Astrocyte (in vitro differentiated cells and primary cell): ENCODE measurements at regions not wholly inside any gene's neighbourhood (a gene's known extent, or its start where the extent isn't known, plus 50 kb on each side); places are given as distances from the start of the nearest gene placed in this dataset.

Experiments used
- DNase-seq: peaks from one replicate; pipeline ENCODE4 v3.0.0-alpha.2; 2010; ENCODE audit warnings: low read depth
- FAIRE-seq: peaks from 2 replicates; lab custom pipeline; 2011; peaks lifted over from hg19 to GRCh38; lab: Jason Lieb, UNC
- H2AFZ ChIP-seq: 2 replicates; pipeline ENCODE4 v1.6.0; 2012; ENCODE audit warnings: low read depth, low read length, inconsistent platforms
- H3K27ac ChIP-seq: 2 replicates; pipeline ENCODE4 v1.5.1; 2011; ENCODE audit warnings: low read depth, low read length, inconsistent platforms
- H3K27me3 ChIP-seq: 2 replicates; pipeline ENCODE4 v1.6.0; 2011; ENCODE audit warnings: low read length, inconsistent platforms; ENCODE audit not compliant: insufficient read depth
- H3K36me3 ChIP-seq: 2 replicates; pipeline ENCODE4 v1.5.1; 2011; ENCODE audit warnings: low read length, inconsistent platforms; ENCODE audit not compliant: insufficient read depth
- H3K4me1 ChIP-seq: 2 replicates; pipeline ENCODE4 v1.5.1; 2011; ENCODE audit warnings: low read length, inconsistent platforms; ENCODE audit not compliant: insufficient read depth
- H3K4me2 ChIP-seq: 2 replicates; pipeline ENCODE4 v1.6.0; 2012; ENCODE audit warnings: low read length, inconsistent platforms
- H3K4me3 ChIP-seq: 2 replicates; pipeline ENCODE4 v1.5.1; 2011; ENCODE audit warnings: low read depth, mild to moderate bottlenecking, low read length, inconsistent platforms; ENCODE audit not compliant: insufficient read depth
- H3K79me2 ChIP-seq: 2 replicates; pipeline ENCODE4 v1.6.0; 2012; ENCODE audit warnings: mild to moderate bottlenecking, low read length, inconsistent platforms; ENCODE audit not compliant: insufficient read depth
- H3K9ac ChIP-seq: 2 replicates; pipeline ENCODE4 v1.6.0; 2012; ENCODE audit warnings: mild to moderate bottlenecking, low read length, inconsistent platforms
- H3K9me3 ChIP-seq: 2 replicates; pipeline ENCODE4 v1.5.1; 2012; ENCODE audit warnings: low read depth, mild to moderate bottlenecking, low read length, inconsistent platforms; ENCODE audit not compliant: insufficient read depth
- H4K20me1 ChIP-seq: 2 replicates; pipeline ENCODE4 v1.6.0; 2012; ENCODE audit warnings: low read length, inconsistent platforms; ENCODE audit not compliant: insufficient read depth
- H3K27ac Mint-ChIP-seq: one replicate; pipeline ENCODE4 v1.8.0; 2021; ENCODE audit warnings: mild to moderate bottlenecking, mixed read lengths; ENCODE audit not compliant: unreplicated experiment
- H3K27me3 Mint-ChIP-seq: one replicate; pipeline ENCODE4 v1.8.0; 2021; ENCODE audit warnings: low read depth, mixed read lengths; ENCODE audit not compliant: unreplicated experiment
- H3K36me3 Mint-ChIP-seq: one replicate; pipeline ENCODE4 v1.8.0; 2021; ENCODE audit warnings: low read depth, mixed read lengths; ENCODE audit not compliant: unreplicated experiment
- H3K4me1 Mint-ChIP-seq: one replicate; pipeline ENCODE4 v1.8.0; 2021; ENCODE audit warnings: low read depth, mixed read lengths; ENCODE audit not compliant: unreplicated experiment
- H3K4me3 Mint-ChIP-seq: one replicate; pipeline ENCODE4 v1.8.0; 2021; ENCODE audit warnings: mild to moderate bottlenecking, moderate library complexity, mixed read lengths; ENCODE audit not compliant: unreplicated experiment
- H3K9me3 Mint-ChIP-seq: one replicate; pipeline ENCODE4 v1.8.0; 2021; ENCODE audit warnings: mild to moderate bottlenecking, mixed read lengths; ENCODE audit not compliant: unreplicated experiment
- CTCF ChIP-seq: IDR thresholded peaks from 2 replicates; pipeline ENCODE4 v1.5.1; 2011; ENCODE audit warnings: low read depth, mild to moderate bottlenecking, inconsistent platforms, low read length, moderate library complexity; ENCODE audit not compliant: insufficient read depth
- EZH2 ChIP-seq: IDR thresholded peaks from 2 replicates; pipeline ENCODE4 v1.6.1; 2012; ENCODE audit warnings: mild to moderate bottlenecking, low read length, inconsistent platforms; ENCODE audit not compliant: insufficient read depth

GRCh38 chr3:106715286-106715685, 662.0 kb upstream of the CCDC54 start:
- H2AFZ ChIP-seq: no peak overlapping the region
- no peak overlapping the region for H3K9ac ChIP-seq
- Mint-ChIP-seq H3K9me3 (peaks cover 3% of the 10 kb centered on the region), H3K36me3 (no peaks in the 10 kb centered on the region), H3K4me1 (peaks cover 29% of the 10 kb centered on the region), H3K4me3 (no peak overlapping the region), H3K27me3 (no peaks in the 10 kb centered on the region), H3K27ac (no peak overlapping the region)
- peak; percentile 23 for FAIRE-seq
- no peak overlapping the region for H3K4me3 ChIP-seq
- H3K36me3 ChIP-seq: no peaks in the 10 kb centered on the region
- no peak for DNase-seq
- no peak overlapping the region for H3K27ac ChIP-seq
- no peaks in the 10 kb centered on the region for H3K79me2 ChIP-seq
- no peaks in the 10 kb centered on the region for H3K27me3 ChIP-seq
- H3K9me3 ChIP-seq: peaks cover 2% of the 10 kb centered on the region
- no peaks in the 10 kb centered on the region for H4K20me1 ChIP-seq
- peaks cover 7% of the 10 kb centered on the region for H3K4me1 ChIP-seq
- TF ChIP-seq CTCF (no peak), EZH2 (no peak)
- no peak overlapping the region for H3K4me2 ChIP-seq

- Mint-ChIP-seq H3K9me3 (peaks cover 3% of the 10 kb centered on the region), H3K36me3 (no peaks in the 10 kb centered on the region), H3K4me1 (peaks cover 13% of the 10 kb centered on the region), H3K4me3 (no peak overlapping the region), H3K27me3 (no peaks in the 10 kb centered on the region), H3K27ac (no peak overlapping the region)
- H3K27me3 ChIP-seq: no peaks in the 10 kb centered on the region
- no peak for TF ChIP-seq EZH2
- no peak for TF ChIP-seq CTCF
- H2AFZ ChIP-seq: no peak overlapping the region
- peaks cover 2% of the 10 kb centered on the region for H3K9me3 ChIP-seq
- no peak overlapping the region for H3K27ac ChIP-seq
- DNase-seq (no peak), FAIRE-seq (peak; percentile 29)
- no peaks in the 10 kb centered on the region for H3K36me3 ChIP-seq
- H4K20me1 ChIP-seq: no peaks in the 10 kb centered on the region
- H3K4me2 ChIP-seq: no peak overlapping the region
- H3K4me3 ChIP-seq: no peak overlapping the region
- peaks cover 2% of the 10 kb centered on the region for H3K4me1 ChIP-seq
- no peak overlapping the region for H3K9ac ChIP-seq
- no peaks in the 10 kb centered on the region for H3K79me2 ChIP-seq
These were observed 660.0 kb upstream of the CCDC54 start for GRCh38 chr3:106717178-106717780.

GRCh38 chr3:106719077-106719476, 658.2 kb upstream of the CCDC54 start:
- Histone ChIP-seq H4K20me1 (no peaks in the 10 kb centered on the region), H2AFZ (no peak overlapping the region), H3K4me1 (no peaks in the 10 kb centered on the region), H3K9ac (no peak overlapping the region), H3K36me3 (no peaks in the 10 kb centered on the region), H3K27me3 (no peaks in the 10 kb centered on the region), H3K27ac (no peak overlapping the region), H3K79me2 (no peaks in the 10 kb centered on the region), H3K9me3 (peaks cover 2% of the 10 kb centered on the region), H3K4me2 (no peak overlapping the region), H3K4me3 (no peak overlapping the region)
- Mint-ChIP-seq H3K4me3 (no peak overlapping the region), H3K4me1 (peaks cover 10% of the 10 kb centered on the region), H3K27me3 (no peaks in the 10 kb centered on the region), H3K9me3 (peaks cover 3% of the 10 kb centered on the region), H3K27ac (no peak overlapping the region), H3K36me3 (no peaks in the 10 kb centered on the region)
- no peak for FAIRE-seq
- TF ChIP-seq EZH2 (no peak), CTCF (no peak)
- no peak for DNase-seq
